RWPE1 (cell line): ENCODE measurements at regions not wholly inside any gene's neighbourhood (a gene's known extent, or its start where the extent isn't known, plus 50 kb on each side); places are given as distances from the start of the nearest gene placed in this dataset.

Experiments
- CTCF ChIA-PET: fragments of 350-600 bp; sonication (Branson Sonifier 250); formaldehyde crosslinking; extraction: SDS; loops from one replicate; lab custom pipeline; 2021; lab: Yijun Ruan, JAX
- POLR2A ChIA-PET: fragments of 400-600 bp; formaldehyde crosslinking; extraction: SDS; loops from one replicate; lab custom pipeline; 2020; ENCODE audit warnings: antibody characterized with exemption; ENCODE audit not compliant: low non-redundant PET; lab: Yijun Ruan, JAX
- DNase-seq: peaks from one replicate; pipeline ENCODE4 v3.0.0; 2012; ENCODE audit warnings: low spot score
- H3K27ac ChIP-seq: fragments of 450-650 bp; 2 replicates; pipeline ENCODE4 v1.5.1; 2017
- CTCF ChIP-seq: fragments of 450-650 bp; conservative IDR thresholded peaks from 2 replicates; pipeline ENCODE4 v1.5.1; 2017; ENCODE audit warnings: low read depth, mild to moderate bottlenecking

GRCh38 chr22:25374869-25375268 lies 155.4 kb downstream of the CRYBB2 start:
- no peak for TF ChIP-seq CTCF
- DNase-seq: no peak
- ChIA-PET CTCF (no interaction called here), POLR2A (no interaction called here)
- H3K27ac ChIP-seq: no peak overlapping the region

GRCh38 chr22:25375683-25376082 lies 156.2 kb downstream of the CRYBB2 start:
- CTCF ChIA-PET: no interaction called here
- no peak for DNase-seq
- H3K27ac ChIP-seq: no peak overlapping the region
- POLR2A ChIA-PET: no interaction called here
- no peak for TF ChIP-seq CTCF

- no peak for DNase-seq
- POLR2A ChIA-PET: no interaction called here
- TF ChIP-seq CTCF: no peak
- CTCF ChIA-PET: no interaction called here
- no peak overlapping the region for H3K27ac ChIP-seq
Measured at GRCh38 chr22:25377699-25378098, 158.3 kb downstream of the CRYBB2 start.

- no peak for DNase-seq
- no peak for TF ChIP-seq CTCF
- no peak overlapping the region for H3K27ac ChIP-seq
- POLR2A ChIA-PET: no interaction called here
- CTCF ChIA-PET: interaction anchor here (0.6 kb wide), 1 partner anchor 40 kb away, joined by 3 read pairs; no protein-coding TSS in a partner anchor
Measured at GRCh38 chr22:25380122-25380747, 160.8 kb downstream of the CRYBB2 start.

GRCh38 chr22:25382762-25383161 lies 163.3 kb downstream of the CRYBB2 start:
- no peak for TF ChIP-seq CTCF
- H3K27ac ChIP-seq: no peak overlapping the region
- POLR2A ChIA-PET: no interaction called here
- CTCF ChIA-PET: interaction anchor here (0.7 kb wide), 1 partner anchor 15 kb away, joined by 4 read pairs; no protein-coding TSS in a partner anchor
- DNase-seq: no peak

GRCh38 chr22:25383278-25383820 lies 163.9 kb downstream of the CRYBB2 start:
- ChIA-PET POLR2A (no interaction called here), CTCF (interaction anchor here (0.6 to 0.7 kb wide), 2 partner anchors 16 to 335 kb away, joined by 4 to 6 read pairs; no protein-coding TSS in a partner anchor)
- H3K27ac ChIP-seq: no peak overlapping the region
- no peak for TF ChIP-seq CTCF
- DNase-seq: no peak
